SK-N-SH (cell line): ENCODE measurements at regions not wholly inside any gene's neighbourhood (a gene's known extent, or its start where the extent isn't known, plus 50 kb on each side); places are given as distances from the start of the nearest gene placed in this dataset.

Experiments used
- CTCF ChIA-PET: fragments of 300-600, 350-600 bp; formaldehyde crosslinking; extraction: SDS; loops from one replicate; lab custom pipeline; 2021; lab: Yijun Ruan, JAX
- POLR2A ChIA-PET: fragments of 350-600 bp; sonication (Branson Sonifier 250); formaldehyde crosslinking; extraction: SDS; loops from one replicate; lab custom pipeline; 2020; ENCODE audit warnings: antibody characterized with exemption, inconsistent platforms; lab: Yijun Ruan, JAX
- DNase-seq: peaks from one replicate; pipeline ENCODE4 v3.0.0; 2012
- H2AFZ ChIP-seq: fragments of 200-600 bp; sonication (generic); 2 replicates; pipeline ENCODE4 v1.8.1; 2016; ENCODE audit warnings: antibody characterized with exemption, mild to moderate bottlenecking, low read depth
- H3F3A ChIP-seq: fragments of 200-600 bp; sonication (generic); replicated peaks from 2 replicates; pipeline ENCODE3; 2016; ENCODE audit warnings: antibody characterized with exemption, mild to moderate bottlenecking; ENCODE audit not compliant: insufficient read depth
- H3K27ac ChIP-seq, 2 experiments: fragments of 200-500 bp in 1 of 2; fragments of 200-600 bp in 1 of 2; sonication (Bioruptor generic) in 1 of 2; sonication (generic), shearing (Covaris generic) in 1 of 2; 2 replicates each; pipeline versions ENCODE4 v1.5.1 to v1.6.1; 2014 to 2016; ENCODE audit warnings: low read depth in 2 of 2, inconsistent platforms in 1 of 2, low read length in 1 of 2, mild to moderate bottlenecking in 1 of 2, mixed read lengths in 1 of 2
- H3K27me3 ChIP-seq: fragments of 200-600 bp; sonication (generic), shearing (Covaris generic); 2 replicates; pipeline ENCODE4 v1.6.1; 2016; ENCODE audit warnings: mixed run types; ENCODE audit not compliant: insufficient read depth
- H3K36me3 ChIP-seq, 2 experiments: fragments of 200-500 bp in 1 of 2; fragments of 200-600 bp in 1 of 2; sonication (Bioruptor generic) in 1 of 2; sonication (generic) in 1 of 2; replicated peaks in 1 of 2; 2 replicates each; pipeline versions ENCODE3 to v1.5.1; 2014 to 2016; ENCODE audit warnings: low read length in 1 of 2, mild to moderate bottlenecking in 1 of 2; ENCODE audit not compliant: insufficient read depth in 2 of 2, control insufficient read depth in 1 of 2
- H3K4me1 ChIP-seq, 2 experiments: fragments of 200-500 bp in 1 of 2; fragments of 200-600 bp in 1 of 2; sonication (Bioruptor generic) in 1 of 2; sonication (generic), shearing (Covaris generic) in 1 of 2; 2 replicates each; pipeline versions ENCODE4 v1.5.1 to v1.6.1; 2014 to 2016; ENCODE audit warnings: low read depth in 1 of 2, low read length in 1 of 2, mixed run types in 1 of 2; ENCODE audit not compliant: insufficient read depth in 2 of 2, control insufficient read depth in 1 of 2
- H3K4me2 ChIP-seq: fragments of 200-600 bp; sonication (generic), shearing (Covaris generic); 2 replicates; pipeline ENCODE4 v1.6.1; 2017; ENCODE audit warnings: mixed run types
- H3K4me3 ChIP-seq, 2 experiments: fragments of 200-500 bp in 1 of 2; fragments of 200-600 bp in 1 of 2; sonication (Bioruptor generic) in 1 of 2; sonication (generic), shearing (Covaris generic) in 1 of 2; 2 replicates each; pipeline versions ENCODE4 v1.5.1 to v1.8.1; 2014 to 2016; ENCODE audit warnings: low read depth in 2 of 2, inconsistent platforms in 1 of 2, low read length in 1 of 2, mild to moderate bottlenecking in 1 of 2, mixed read lengths in 1 of 2, moderate library complexity in 1 of 2
- H3K79me2 ChIP-seq: fragments of 200-600 bp; sonication (generic); 2 replicates; pipeline ENCODE4 v1.8.1; 2017; ENCODE audit warnings: mild to moderate bottlenecking; ENCODE audit not compliant: insufficient read depth
- H3K9ac ChIP-seq: fragments of 200-600 bp; sonication (generic); 2 replicates; pipeline ENCODE4 v1.6.1; 2017; ENCODE audit warnings: mixed run types
- H3K9me2 ChIP-seq: fragments of 200-600 bp; sonication (generic); 2 replicates; pipeline ENCODE4 v1.6.1; 2017; ENCODE audit warnings: mixed run types
- H3K9me3 ChIP-seq: fragments of 200-600 bp; sonication (generic); 2 replicates; pipeline ENCODE4 v1.6.1; 2017; ENCODE audit warnings: mixed run types, mild to moderate bottlenecking, moderate library complexity
- H4K20me1 ChIP-seq: fragments of 200-600 bp; sonication (generic); 2 replicates; pipeline ENCODE4 v1.6.1; 2017; ENCODE audit warnings: mild to moderate bottlenecking, mixed run types; ENCODE audit not compliant: insufficient read depth
- CTCF ChIP-seq: fragments of 200-600 bp; sonication (generic); IDR thresholded peaks from 2 replicates; pipeline ENCODE4 v1.6.1; 2017; ENCODE audit warnings: antibody characterized with exemption, mild to moderate bottlenecking, moderate library complexity
- EP300 ChIP-seq, 2 experiments: IDR thresholded peaks; 2 replicates each; pipeline versions ENCODE4 v1.4.0 to v1.6.1; 2012; ENCODE audit warnings: borderline replicate concordance in 1 of 2, low read depth in 1 of 2, low read length in 1 of 2
- FOSL2 ChIP-seq: IDR thresholded peaks from 2 replicates; pipeline ENCODE4 v1.4.0; 2012; ENCODE audit warnings: low read depth, mild to moderate bottlenecking, moderate library complexity, borderline replicate concordance
- FOXM1 ChIP-seq: IDR thresholded peaks from 2 replicates; pipeline ENCODE4 v1.4.0; 2012; ENCODE audit warnings: low read depth, mild to moderate bottlenecking
- GABPA ChIP-seq: IDR thresholded peaks from 2 replicates; pipeline ENCODE4 v1.4.0; 2012; ENCODE audit warnings: low read depth, mild to moderate bottlenecking
- MAX ChIP-seq: IDR thresholded peaks from 2 replicates; pipeline ENCODE4 v1.4.0; 2012; ENCODE audit warnings: low read depth
- PBX3 ChIP-seq: IDR thresholded peaks from 2 replicates; pipeline ENCODE4; 2012
- POLR2AphosphoS5 ChIP-seq: IDR thresholded peaks from 2 replicates; pipeline ENCODE4 v1.6.1; 2012; ENCODE audit warnings: low read depth, low read length
- RAD21 ChIP-seq: IDR thresholded peaks from 2 replicates; pipeline ENCODE4 v1.6.1; 2012; ENCODE audit warnings: mild to moderate bottlenecking, low read length
- REST ChIP-seq: IDR thresholded peaks from 2 replicates; pipeline ENCODE4 v1.6.1; 2012; ENCODE audit warnings: mild to moderate bottlenecking, low read depth, low read length, moderate library complexity
- RFX5 ChIP-seq: IDR thresholded peaks from 2 replicates; pipeline ENCODE4 v1.6.1; 2012; ENCODE audit warnings: mild to moderate bottlenecking, improper control_type of control experiment, low read length
- SIN3A ChIP-seq: IDR thresholded peaks from 2 replicates; pipeline ENCODE4 v1.6.1; 2012; ENCODE audit warnings: low read depth, mild to moderate bottlenecking, low read length, moderate library complexity, borderline replicate concordance
- SMC3 ChIP-seq: IDR thresholded peaks from 2 replicates; pipeline ENCODE4 v1.6.1; 2012; ENCODE audit warnings: low read depth, low read length, improper control_type of control experiment
- YY1 ChIP-seq: IDR thresholded peaks from 2 replicates; pipeline ENCODE4 v1.4.0; 2012; ENCODE audit warnings: low read depth, mild to moderate bottlenecking
- ZBTB33 ChIP-seq: IDR thresholded peaks from 2 replicates; pipeline ENCODE4 v1.4.0; 2012; ENCODE audit warnings: low read depth, borderline replicate concordance
- WGBS: methylation state at CpG from one replicate; pipeline ENCODE4 v1.1.6; 2017; ENCODE audit warnings: low lambda C conversion rate; 5-methylcytosine and 5-hydroxymethylcytosine counted together

- Histone ChIP-seq H4K20me1 (no peaks in the 10 kb centered on the region), H3K9me3 (no peaks in the 10 kb centered on the region), H3K36me3 (no peaks in the 10 kb centered on the region), H3K9me2 (no peaks in the 10 kb centered on the region), H3F3A (no peaks in the 10 kb centered on the region), H3K4me2 (no peak overlapping the region), H2AFZ (no peak overlapping the region), H3K4me3 (no peak overlapping the region), H3K27me3 (peaks cover 16% of the 10 kb centered on the region; the same call in 1 of the 2 replicates), H3K9ac (no peak overlapping the region), H3K79me2 (no peaks in the 10 kb centered on the region), H3K27ac (no peak overlapping the region), H3K4me1 (no peaks in the 10 kb centered on the region)
- ChIA-PET POLR2A (no interaction called here), CTCF (interaction anchor here (0.8 kb wide), 1 partner anchor 25 kb away, joined by 3 read pairs; no protein-coding TSS in a partner anchor)
- WGBS = 6% methylated on average over 9 of the region's 9 CpGs
- no peak for DNase-seq
- TF ChIP-seq PBX3 (no peak), MAX (no peak), EP300 (IDR thresholded peaks at IDR 0.05; ENCODE audit: borderline replicate concordance in 1 of 2, low read depth in 1 of 2, low read length in 1 of 2) (no peak), FOXM1 (no peak), FOSL2 (no peak), RAD21 (no peak), REST (no peak), SMC3 (no peak), RFX5 (no peak), POLR2AphosphoS5 (no peak)
These were observed 179.3 kb downstream of the BARHL2 start for GRCh38 chr1:90537606-90538362.

- no peak for DNase-seq
- no peaks in the 10 kb centered on the region for H3F3A ChIP-seq
- H2AFZ ChIP-seq = no peak overlapping the region
- H3K9me3 ChIP-seq = no peaks in the 10 kb centered on the region
- ChIA-PET POLR2A (no interaction called here), CTCF (interaction anchor here (1.3 kb wide), 1 partner anchor 11 kb away, joined by 4 read pairs; no protein-coding TSS in a partner anchor)
- TF ChIP-seq POLR2AphosphoS5 (no peak), RAD21 (no peak), SIN3A (no peak), CTCF (no peak), ZBTB33 (no peak), YY1 (no peak), GABPA (no peak)
- peaks cover 16% of the 10 kb centered on the region; the same call in 1 of the 2 replicates for H3K27me3 ChIP-seq
- no peaks in the 10 kb centered on the region for H3K79me2 ChIP-seq
- WGBS = 1% methylated on average over 6 of the region's 6 CpGs
- H3K27ac ChIP-seq = no peak overlapping the region
- no peak overlapping the region for H3K4me3 ChIP-seq
- no peaks in the 10 kb centered on the region for H4K20me1 ChIP-seq
- no peak overlapping the region for H3K4me2 ChIP-seq
- no peaks in the 10 kb centered on the region for H3K36me3 ChIP-seq
- H3K4me1 ChIP-seq = no peaks in the 10 kb centered on the region
- H3K9me2 ChIP-seq = no peaks in the 10 kb centered on the region
- no peak overlapping the region for H3K9ac ChIP-seq
These were observed 182.3 kb downstream of the BARHL2 start for GRCh38 chr1:90534663-90535295.
